GM18870 (cell line): ENCODE measurements at regions not wholly inside any gene's neighbourhood (a gene's known extent, or its start where the extent isn't known, plus 50 kb on each side); places are given as distances from the start of the nearest gene placed in this dataset.

ENCODE experiments used
- ATAC-seq: cut with Tn5 transposase; IDR thresholded peaks from one replicate; pipeline ENCODE4 v1.9.1; 2021; ENCODE audit warnings: moderate library complexity; ENCODE audit not compliant: unreplicated experiment

DNA sequence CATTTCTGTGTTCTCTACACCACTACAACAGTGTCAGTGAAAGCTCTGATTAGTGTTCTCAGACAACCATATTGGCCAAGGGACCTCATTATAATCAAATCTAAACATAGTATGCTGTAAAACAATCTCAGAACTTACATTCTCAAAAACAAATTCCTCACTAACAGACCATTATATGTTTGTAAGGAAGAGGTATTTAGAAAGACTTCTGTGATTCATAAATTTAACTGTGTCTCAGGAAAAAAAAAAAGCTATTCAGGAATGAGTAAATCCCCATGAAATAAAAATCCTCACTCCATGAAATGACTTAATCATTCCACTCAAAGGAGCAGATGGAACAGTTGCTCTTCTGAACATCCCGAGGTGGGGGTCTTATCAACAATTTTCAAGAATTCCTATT lies 413.0 kb downstream of the CDH2 start:
- no peak for ATAC-seq

DNA sequence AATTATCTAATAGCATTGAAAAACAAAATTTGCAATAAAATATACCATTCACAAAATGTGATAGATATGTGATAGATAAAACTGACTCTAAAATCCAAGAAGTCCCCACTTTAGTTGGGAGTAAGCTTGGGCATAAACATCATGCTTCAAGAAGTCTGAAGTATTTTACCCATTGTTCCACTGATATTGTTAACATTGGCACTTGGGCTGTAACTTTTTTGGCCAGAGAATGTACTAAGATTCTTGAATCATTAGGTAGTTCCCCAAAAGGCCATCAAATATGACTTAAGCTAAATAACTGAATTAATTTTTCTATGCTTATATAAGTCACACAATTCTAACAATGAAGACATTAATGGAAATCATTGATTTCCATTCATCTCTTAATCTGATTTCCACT lies 413.6 kb downstream of the CDH2 start:
- ATAC-seq = no peak

GRCh38 chr18:27762054-27762453 lies 414.9 kb downstream of the CDH2 start:
- no peak for ATAC-seq

DNA sequence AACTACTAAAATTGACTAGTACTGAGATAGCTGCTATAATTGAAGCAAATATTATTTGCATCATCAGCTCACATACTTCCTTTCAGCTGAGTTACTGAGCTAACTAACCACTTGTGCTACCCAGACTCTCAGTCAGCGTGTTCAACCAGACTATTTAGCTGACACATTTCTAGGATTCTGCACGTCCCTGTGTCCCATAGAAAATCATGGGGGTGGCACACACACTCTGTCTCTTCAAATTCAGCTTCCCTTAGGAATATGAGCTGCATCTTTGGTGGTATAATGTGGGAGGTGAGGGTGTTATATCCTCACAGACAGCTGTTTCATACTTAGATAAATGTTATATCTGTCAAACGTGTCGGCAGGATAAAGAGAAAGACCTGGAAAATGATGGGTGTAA lies 424.0 kb downstream of the CDH2 start:
- no peak for ATAC-seq

- ATAC-seq = no peak
These were observed 426.0 kb downstream of the CDH2 start for GRCh38 chr18:27750923-27751322.

- ATAC-seq = no peak
These were observed 426.9 kb downstream of the CDH2 start for GRCh38 chr18:27750014-27750413.

DNA sequence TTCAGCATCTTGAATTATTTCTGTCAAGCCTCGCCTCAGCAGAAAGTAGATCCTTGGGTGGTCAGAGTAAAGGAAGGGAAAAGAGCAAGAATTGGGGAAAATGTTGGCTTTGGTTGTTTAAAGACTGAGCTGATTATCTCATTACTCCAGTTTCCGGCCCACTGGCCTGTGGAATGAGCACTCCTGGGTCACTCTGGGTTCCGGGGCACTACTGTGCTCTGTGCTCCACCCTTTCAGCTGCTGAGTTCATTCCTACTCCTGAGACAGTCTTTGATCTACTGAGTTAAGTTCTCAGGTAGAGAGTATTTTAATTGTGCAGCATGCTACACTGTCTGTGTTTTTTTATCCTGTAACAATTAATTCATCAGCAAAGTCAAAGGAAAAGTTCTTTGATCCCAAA lies 427.7 kb downstream of the CDH2 start:
- ATAC-seq = no peak

DNA sequence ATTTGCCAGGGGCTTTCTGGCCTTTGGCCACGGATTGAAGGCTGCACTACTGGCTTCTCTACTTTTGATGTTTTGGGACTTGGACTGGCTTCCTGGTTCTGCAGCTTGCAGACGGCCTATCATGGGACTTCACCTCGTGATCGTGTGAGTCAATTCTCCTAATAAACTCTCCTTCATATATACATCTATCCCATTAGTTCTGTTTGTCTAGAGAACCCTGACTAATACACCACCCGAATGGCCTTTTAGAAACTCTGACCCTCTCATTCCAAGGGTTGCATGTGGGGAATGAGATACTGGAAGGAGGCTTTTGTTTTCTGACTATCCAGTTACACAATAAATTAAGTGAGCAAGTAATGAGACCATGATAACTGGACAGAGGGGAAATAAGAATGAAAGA lies 430.7 kb downstream of the CDH2 start:
- no peak for ATAC-seq

- no peak for ATAC-seq
These were observed 441.8 kb downstream of the CDH2 start for GRCh38 chr18:27735117-27735516.

DNA sequence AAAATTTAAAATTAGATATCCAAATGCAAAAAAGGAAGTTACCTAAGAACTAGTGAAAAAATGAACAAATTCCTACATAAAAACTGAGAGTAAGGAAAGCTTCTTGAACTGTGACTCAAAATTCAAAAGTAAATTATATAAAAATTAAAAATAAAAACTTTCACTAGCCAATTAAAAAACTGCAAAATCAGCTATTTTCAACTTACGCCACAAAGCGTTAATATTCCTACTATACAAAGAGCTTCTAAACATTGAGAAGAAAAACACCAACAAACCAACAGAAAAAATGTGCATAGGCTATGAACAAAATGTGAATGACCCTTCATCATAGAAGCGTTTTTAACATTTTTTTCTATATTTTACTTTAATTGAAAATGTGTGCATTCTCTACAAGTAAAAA lies 445.7 kb downstream of the CDH2 start:
- ATAC-seq = no peak

- ATAC-seq = no peak
These were observed 448.3 kb downstream of the CDH2 start for GRCh38 chr18:27728659-27729058.

GRCh38 chr18:27724362-27724761 lies 452.6 kb downstream of the CDH2 start:
- ATAC-seq = no peak

DNA sequence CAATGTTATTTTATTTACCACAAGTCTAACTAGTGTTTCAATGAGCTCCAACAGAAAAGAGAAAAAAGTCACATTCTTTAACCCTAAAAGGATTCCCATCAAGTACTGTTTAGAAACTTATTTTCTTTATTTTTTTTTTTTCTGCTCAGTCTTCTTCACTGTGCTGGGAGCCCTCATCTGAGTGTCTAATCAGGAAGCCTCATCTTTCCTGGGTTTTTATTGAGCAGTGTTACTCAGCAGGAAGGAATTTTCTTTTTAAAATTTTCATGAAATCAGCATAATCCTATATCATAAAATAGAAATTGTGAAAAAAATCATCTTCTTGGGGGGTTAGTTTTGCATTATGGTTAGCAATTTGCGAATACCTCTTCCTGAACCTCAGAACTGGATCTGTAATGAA lies 453.8 kb downstream of the CDH2 start:
- no peak for ATAC-seq

GRCh38 chr18:27719680-27720079 lies 457.2 kb downstream of the CDH2 start:
- no peak for ATAC-seq

DNA sequence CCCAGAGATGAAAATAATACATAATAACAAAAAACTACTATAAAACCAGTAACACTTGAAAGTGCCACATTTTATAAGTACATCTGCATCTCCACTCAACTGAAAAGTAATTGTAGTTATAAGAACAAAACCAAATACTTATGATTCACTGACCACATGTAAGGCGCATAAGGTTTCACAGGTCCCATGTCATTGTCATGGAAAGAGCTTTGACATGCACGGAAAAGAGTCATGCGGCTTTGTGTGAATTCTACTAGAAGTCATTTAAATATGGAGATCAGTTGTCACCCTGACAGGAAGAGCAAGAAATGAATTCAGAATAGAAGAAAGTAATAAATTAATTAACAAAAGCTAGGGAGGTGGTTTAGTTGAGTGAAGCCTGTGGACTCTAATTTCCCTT lies 459.1 kb downstream of the CDH2 start:
- no peak for ATAC-seq

GRCh38 chr18:27717250-27717649 lies 459.7 kb downstream of the CDH2 start:
- no peak for ATAC-seq

DNA sequence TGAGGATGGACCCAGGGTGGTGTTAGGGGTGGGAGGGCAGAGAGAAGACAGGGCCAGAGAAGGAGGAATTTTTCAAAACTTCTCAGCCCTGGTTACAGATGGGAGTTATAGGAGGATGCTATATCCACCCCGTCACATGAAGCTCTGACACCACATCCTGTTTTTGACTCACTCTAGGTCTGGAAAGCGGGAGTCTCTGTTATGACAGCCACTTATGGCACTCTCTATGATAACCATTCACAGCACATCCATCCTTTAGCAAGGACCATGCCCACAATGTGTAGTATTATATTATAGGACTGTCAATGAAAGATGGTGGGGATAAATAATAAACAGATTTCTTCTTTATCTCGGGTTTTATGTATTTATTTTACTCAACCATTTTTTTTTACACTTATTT lies 461.2 kb downstream of the CDH2 start:
- no peak for ATAC-seq

GRCh38 chr18:27713738-27714095 lies 463.2 kb downstream of the CDH2 start:
- no peak for ATAC-seq

GRCh38 chr18:27713037-27713737 lies 463.7 kb downstream of the CDH2 start:
- ATAC-seq = no peak

GRCh38 chr18:27712066-27712465 lies 464.9 kb downstream of the CDH2 start:
- no peak for ATAC-seq

DNA sequence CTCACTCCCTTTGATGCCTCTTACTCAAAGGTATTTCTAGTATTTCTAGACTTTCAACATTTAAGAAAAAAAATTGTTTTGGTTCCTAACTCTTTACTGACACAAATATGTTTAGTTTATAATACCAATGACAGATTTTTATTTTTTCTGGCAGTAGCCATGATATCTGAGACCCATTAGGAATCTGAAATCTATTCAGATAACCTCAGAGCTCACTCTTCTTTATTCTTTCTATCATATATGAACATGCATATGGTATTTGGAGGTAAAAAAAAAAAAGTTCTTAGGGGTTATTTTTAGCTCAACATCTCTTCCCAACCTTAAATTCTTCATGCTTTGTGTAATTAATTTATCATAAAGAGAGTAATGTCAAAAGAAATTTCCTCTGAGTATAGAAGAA lies 465.5 kb downstream of the CDH2 start:
- ATAC-seq = no peak

GRCh38 chr18:27709344-27709743 lies 467.6 kb downstream of the CDH2 start:
- ATAC-seq = no peak

DNA sequence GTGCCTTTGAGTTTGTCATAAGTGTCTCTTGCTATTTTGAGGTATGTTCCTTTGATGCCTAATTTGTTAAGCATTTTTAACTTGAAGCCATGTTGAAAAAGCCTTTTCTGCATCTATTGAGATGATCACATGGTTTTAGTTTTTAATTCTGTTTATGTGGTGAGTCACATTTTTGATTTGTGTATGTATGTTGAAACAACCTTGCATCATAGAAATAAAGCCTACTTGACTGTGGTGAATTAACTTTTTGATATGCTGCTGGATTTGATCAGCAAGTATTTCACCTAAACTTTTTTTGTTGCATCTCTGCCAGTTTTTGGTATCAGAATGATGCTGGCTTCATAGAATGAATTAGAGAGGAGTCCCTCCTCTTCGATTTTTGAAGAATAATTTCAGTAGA lies 469.7 kb downstream of the CDH2 start:
- ATAC-seq = no peak
